Ovary (tissue), 7 donors: ENCODE measurements at regions not wholly inside any gene's neighbourhood (a gene's known extent, or its start where the extent isn't known, plus 50 kb on each side); places are given as distances from the start of the nearest gene placed in this dataset.

Experiments
- DNase-seq, 5 donors: peaks; one replicate each; pipeline ENCODE4 v3.0.0-alpha.2; 2019 to 2020
- H3K27ac ChIP-seq, 2 donors: fragments of 200-600 bp; one replicate each; pipeline versions ENCODE4 v1.5.1 to v1.8.0; 2019 to 2022
- H3K27me3 ChIP-seq: fragments of 200-600 bp; one replicate; pipeline ENCODE4 v1.8.0; 2022
- H3K36me3 ChIP-seq: fragments of 200-600 bp; sonication (generic); one replicate; pipeline ENCODE4 v1.5.1; 2019
- H3K4me1 ChIP-seq: one replicate; pipeline ENCODE4 v1.8.1; 2013; ENCODE audit warnings: mild to moderate bottlenecking, moderate library complexity; ENCODE audit not compliant: insufficient read depth
- H3K4me3 ChIP-seq: fragments of 200-600 bp; sonication (generic); one replicate; pipeline ENCODE4 v1.5.1; 2017
- H3K9me3 ChIP-seq, 2 donors: fragments of 200-600 bp in 1 of 2; sonication (generic) in 1 of 2; one replicate each; pipeline versions ENCODE4 v1.5.1 to v1.8.1; 2013 to 2019; ENCODE audit warnings: mild to moderate bottlenecking in 1 of 2, moderate library complexity in 1 of 2
- CTCF ChIP-seq, 3 donors: fragments of 450-650 bp in 2 of 3; fragments of 200-600 bp in 1 of 3; IDR thresholded peaks; one replicate each; pipeline versions ENCODE4 v1.5.1 to v1.8.0; 2016 to 2022; ENCODE audit warnings: antibody characterized with exemption in 3 of 3, mild to moderate bottlenecking in 1 of 3
- EP300 ChIP-seq: sonication (generic); formaldehyde crosslinking; IDR thresholded peaks from one replicate; pipeline ENCODE4 v1.6.1; 2017; ENCODE audit warnings: antibody characterized with exemption
- POLR2A ChIP-seq: fragments of 450-650 bp; IDR thresholded peaks from one replicate; pipeline ENCODE4 v1.6.1; 2017; ENCODE audit warnings: antibody characterized with exemption, mild to moderate bottlenecking, moderate library complexity
- WGBS, 3 donors: extraction: QIAGEN DNeasy Blood & Tissue Kit in 1 of 3; methylation state at CpG; one replicate each; pipeline versions ENCODE4 v1.1.5 to v1.1.7; 2013 to 2017; 5-methylcytosine and 5-hydroxymethylcytosine counted together
- intact Hi-C, 4 donors: fragments of 100-400 bp; cut with DNase I; formaldehyde crosslinking; loops; one replicate each; pipeline versions ENCODE4 v1.11.0 to v1.15.1; 2022 to 2023
- donor health status: DM: no; HTN: no; CAD: no; lungs with moderate emphysema.
- donor health status: DM: no; HTN: no; CAD: no.
- donor health status: Bipolar disorder and iron deficiency.
- donor health status: DM: no; HTN: no; CAD: no.
- donor health status: DM: yes; HTN: yes; CAD: no.

GRCh38 chr20:48106428-48106827, 321.1 kb upstream of the SULF2 start:
- no peak overlapping the region for H3K4me3 ChIP-seq
- 86 to 95% (median 91%) methylated on average over 3 of the region's 3 CpGs for WGBS, 3 donors
- no peak overlapping the region for H3K27ac ChIP-seq
- H3K9me3 ChIP-seq = no peaks in the 10 kb centered on the region
- DNase-seq = no peak
- no peaks in the 10 kb centered on the region for H3K27me3 ChIP-seq
- H3K36me3 ChIP-seq = no peaks in the 10 kb centered on the region
- no peak for TF ChIP-seq POLR2A
- TF ChIP-seq EP300 = no peak
- TF ChIP-seq CTCF (IDR thresholded peaks at IDR 0.05) = no peak
- peaks cover 7% of the 10 kb centered on the region for H3K4me1 ChIP-seq
- intact Hi-C loops = no loop called here

GRCh38 chr20:48105526-48105925, 320.2 kb upstream of the SULF2 start:
- WGBS, 3 donors = 82 to 90% (median 87%) methylated on average over 11 of the region's 11 CpGs
- intact Hi-C loops = no loop called here
- Histone ChIP-seq H3K9me3 (no peaks in the 10 kb centered on the region), H3K4me3 (no peak overlapping the region), H3K36me3 (no peaks in the 10 kb centered on the region), H3K27ac (no peak overlapping the region), H3K27me3 (no peaks in the 10 kb centered on the region), H3K4me1 (peaks cover 7% of the 10 kb centered on the region)
- no peak for TF ChIP-seq POLR2A
- TF ChIP-seq EP300 = no peak
- no peak for TF ChIP-seq CTCF (IDR thresholded peaks at IDR 0.05)
- DNase-seq = no peak

- DNase-seq = peak in 1 of 5 donors; percentile 40
- Histone ChIP-seq H3K4me1 (peaks cover 9% of the 10 kb centered on the region), H3K36me3 (no peaks in the 10 kb centered on the region), H3K4me3 (no peak overlapping the region), H3K27me3 (no peaks in the 10 kb centered on the region), H3K9me3 (no peaks in the 10 kb centered on the region), H3K27ac (no peak overlapping the region)
- WGBS, 3 donors = 22 to 42% (median 31%) methylated on average over 11 of the region's 11 CpGs
- intact Hi-C loops = no loop called here
- no peak for TF ChIP-seq POLR2A
Observed at GRCh38 chr20:48102931-48103660, 317.8 kb upstream of the SULF2 start.

GRCh38 chr20:48102076-48102787, 317.0 kb upstream of the SULF2 start:
- no peak for DNase-seq
- no peaks in the 10 kb centered on the region for H3K36me3 ChIP-seq
- no peak overlapping the region for H3K4me3 ChIP-seq
- H3K27me3 ChIP-seq = no peaks in the 10 kb centered on the region
- no peak overlapping the region for H3K27ac ChIP-seq
- peaks cover 9% of the 10 kb centered on the region for H3K4me1 ChIP-seq
- intact Hi-C loops = no loop called here
- TF ChIP-seq POLR2A = no peak
- TF ChIP-seq CTCF (IDR thresholded peaks at IDR 0.05) = no peak
- TF ChIP-seq EP300 = no peak
- H3K9me3 ChIP-seq = no peaks in the 10 kb centered on the region
- 92 to 96% (median 94%) methylated on average over 11 of the region's 11 CpGs for WGBS, 3 donors

GRCh38 chr20:48100483-48100882, 315.2 kb upstream of the SULF2 start:
- intact Hi-C loops = no loop called here
- Histone ChIP-seq H3K4me3 (no peak overlapping the region), H3K27me3 (no peaks in the 10 kb centered on the region), H3K27ac (no peak overlapping the region), H3K4me1 (peaks cover 9% of the 10 kb centered on the region), H3K9me3 (no peaks in the 10 kb centered on the region), H3K36me3 (no peaks in the 10 kb centered on the region)
- DNase-seq = no peak
- no peak for TF ChIP-seq EP300
- TF ChIP-seq CTCF (IDR thresholded peaks at IDR 0.05) = no peak
- no peak for TF ChIP-seq POLR2A
- 89 to 96% (median 93%) methylated on average over 3 of the region's 3 CpGs for WGBS, 3 donors
